Panc1 (cell line): ENCODE measurements at regions not wholly inside any gene's neighbourhood (a gene's known extent, or its start where the extent isn't known, plus 50 kb on each side); places are given as distances from the start of the nearest gene placed in this dataset.

Experiments used
- ATAC-seq: fragments of 200-7000 bp; cut with Tn5 transposase; 2 replicates; pipeline ENCODE4 v1.9.1; 2020; ENCODE audit warnings: mild to moderate bottlenecking, moderate library complexity
- BruUV-seq: library from RNA; stranded (reverse); fragments of 400-500 nt; replicated peaks from 2 replicates; lab custom pipeline; 2021; lab: Mats Ljungman, UMichigan
- CTCF ChIA-PET: fragments of 300-600 bp; sonication (Branson Sonifier 250); formaldehyde crosslinking; loops from one replicate; lab custom pipeline; 2022; ENCODE audit warnings: antibody characterized with exemption; lab: Charles Lee
- POLR2A ChIA-PET: fragments of 300-600 bp; sonication (Branson Sonifier 250); formaldehyde crosslinking; loops from one replicate; lab custom pipeline; 2022; ENCODE audit warnings: antibody characterized with exemption; lab: Charles Lee
- DNase-seq: peaks from one replicate; pipeline ENCODE4 v3.0.0-alpha.2; 2010; ENCODE audit warnings: low read depth, low spot score
- H3K27ac ChIP-seq: 2 replicates; pipeline ENCODE4 v1.5.1; 2011; ENCODE audit warnings: mild to moderate bottlenecking, low read length, inconsistent platforms
- H3K27me3 ChIP-seq: fragments of 200-500 bp; sonication (Bioruptor generic); 2 replicates; pipeline ENCODE4 v1.6.0; 2014; ENCODE audit warnings: low read length, inconsistent platforms; ENCODE audit not compliant: control insufficient read depth, insufficient read depth
- H3K36me3 ChIP-seq: fragments of 200-500 bp; sonication (Bioruptor generic); 2 replicates; pipeline ENCODE4 v1.5.1; 2014; ENCODE audit warnings: inconsistent platforms, mild to moderate bottlenecking, low read length, moderate library complexity; ENCODE audit not compliant: control insufficient read depth, insufficient read depth
- H3K4me1 ChIP-seq: 2 replicates; pipeline ENCODE4 v1.5.1; 2011; ENCODE audit warnings: inconsistent platforms, mild to moderate bottlenecking, low read length, moderate library complexity; ENCODE audit not compliant: control insufficient read depth, insufficient read depth
- H3K4me3 ChIP-seq, 2 experiments: 2 replicates each; pipeline ENCODE4 v1.5.1; 2011 to 2012; ENCODE audit warnings: low read depth in 2 of 2, low read length in 2 of 2, mild to moderate bottlenecking in 2 of 2, inconsistent platforms in 1 of 2, moderate library complexity in 1 of 2
- H3K9me3 ChIP-seq: fragments of 200-500 bp; sonication (Bioruptor generic); 2 replicates; pipeline ENCODE4 v1.5.1; 2014; ENCODE audit warnings: low read depth, mild to moderate bottlenecking, inconsistent platforms, low read length, moderate library complexity; ENCODE audit not compliant: control insufficient read depth, insufficient read depth
- CTCF ChIP-seq: fragments of 450-650 bp; IDR thresholded peaks from 2 replicates; pipeline ENCODE4 v1.5.1; 2017; ENCODE audit warnings: mild to moderate bottlenecking
- POLR2AphosphoS5 ChIP-seq: IDR thresholded peaks from 2 replicates; pipeline ENCODE4 v1.6.1; 2012; ENCODE audit warnings: mild to moderate bottlenecking, low read depth, low read length, moderate library complexity
- REST ChIP-seq, 2 experiments: IDR thresholded peaks; 2 replicates each; pipeline ENCODE4 v1.6.1; 2011 to 2012; ENCODE audit warnings: low read depth in 2 of 2, control low read depth in 1 of 2, low read length in 1 of 2, mild to moderate bottlenecking in 1 of 2, moderate library complexity in 1 of 2; ENCODE audit not compliant: insufficient read depth in 1 of 2
- SIN3A ChIP-seq: IDR thresholded peaks from 2 replicates; pipeline ENCODE4 v1.6.1; 2012; ENCODE audit warnings: low read depth, mild to moderate bottlenecking, low read length, moderate library complexity, borderline replicate concordance; ENCODE audit not compliant: insufficient read depth
- TCF7L2 ChIP-seq: IDR thresholded peaks from 2 replicates; pipeline ENCODE4 v1.6.1; 2011; ENCODE audit warnings: mild to moderate bottlenecking, low read depth, low read length, inconsistent platforms
- in situ Hi-C: cut with HindIII; loops from 2 replicates; pipeline ENCODE4 v1.10.0; 2016; ENCODE audit warnings: low sequenced_read_pairs, low pct_unique_long_range_greater_than_20kb
- intact Hi-C: fragments of 100-400 bp; cut with micrococcal nuclease; formaldehyde crosslinking; loops from one replicate; pipeline ENCODE4 v1.10.0; 2022; ENCODE audit not compliant: unreplicated experiment

GRCh38 chr12:127306604-127307215 is 960.3 kb upstream of the TMEM132C start:
- BruUV-seq, result no TSS peak
- intact Hi-C loops, result no loop called here

GRCh38 chr12:127307528-127307927 is 959.4 kb upstream of the TMEM132C start:
- H3K4me1 ChIP-seq, result no peaks in the 10 kb centered on the region
- no peak overlapping the region for H3K4me3 ChIP-seq
- no TSS peak for BruUV-seq
- H3K9me3 ChIP-seq, result no peaks in the 10 kb centered on the region
- H3K36me3 ChIP-seq, result no peaks in the 10 kb centered on the region
- CTCF ChIA-PET, result interaction anchor here (0.6 kb wide), 1 partner anchor 1726 kb away, joined by 3 read pairs; no protein-coding TSS in a partner anchor
- intact Hi-C loops (no loop called here), in situ Hi-C loops (no loop called here)
- DNase-seq (no peak), ATAC-seq (no peak)
- POLR2A ChIA-PET, result no interaction called here
- TF ChIP-seq SIN3A (no peak), TCF7L2 (no peak), CTCF (no peak), POLR2AphosphoS5 (no peak), REST (IDR thresholded peaks at IDR 0.05; ENCODE audit: insufficient read depth in 1 of 2, low read depth in 2 of 2, low read length in 1 of 2) (no peak)
- no peak overlapping the region for H3K27ac ChIP-seq
- H3K27me3 ChIP-seq, result no peaks in the 10 kb centered on the region

More at GRCh38 chr12:127306604-127307215, 960.3 kb upstream of the TMEM132C start:
- TF ChIP-seq REST (IDR thresholded peaks at IDR 0.05; ENCODE audit: insufficient read depth in 1 of 2, low read depth in 2 of 2, low read length in 1 of 2), result no peak
- CTCF ChIA-PET, result no interaction called here
- Histone ChIP-seq H3K36me3 (no peaks in the 10 kb centered on the region), H3K27ac (no peak overlapping the region), H3K4me1 (no peaks in the 10 kb centered on the region), H3K9me3 (no peaks in the 10 kb centered on the region), H3K27me3 (no peaks in the 10 kb centered on the region), H3K4me3 (no peak overlapping the region)
- POLR2A ChIA-PET, result no interaction called here
- DNase-seq, result no peak
- in situ Hi-C loops, result no loop called here
- ATAC-seq, result no peak
